ENCODE measurements at regions not wholly inside any gene's neighbourhood (a gene's known extent, or its start where the extent isn't known, plus 50 kb on each side); places are given as distances from the start of the nearest gene placed in this dataset.

DNA sequence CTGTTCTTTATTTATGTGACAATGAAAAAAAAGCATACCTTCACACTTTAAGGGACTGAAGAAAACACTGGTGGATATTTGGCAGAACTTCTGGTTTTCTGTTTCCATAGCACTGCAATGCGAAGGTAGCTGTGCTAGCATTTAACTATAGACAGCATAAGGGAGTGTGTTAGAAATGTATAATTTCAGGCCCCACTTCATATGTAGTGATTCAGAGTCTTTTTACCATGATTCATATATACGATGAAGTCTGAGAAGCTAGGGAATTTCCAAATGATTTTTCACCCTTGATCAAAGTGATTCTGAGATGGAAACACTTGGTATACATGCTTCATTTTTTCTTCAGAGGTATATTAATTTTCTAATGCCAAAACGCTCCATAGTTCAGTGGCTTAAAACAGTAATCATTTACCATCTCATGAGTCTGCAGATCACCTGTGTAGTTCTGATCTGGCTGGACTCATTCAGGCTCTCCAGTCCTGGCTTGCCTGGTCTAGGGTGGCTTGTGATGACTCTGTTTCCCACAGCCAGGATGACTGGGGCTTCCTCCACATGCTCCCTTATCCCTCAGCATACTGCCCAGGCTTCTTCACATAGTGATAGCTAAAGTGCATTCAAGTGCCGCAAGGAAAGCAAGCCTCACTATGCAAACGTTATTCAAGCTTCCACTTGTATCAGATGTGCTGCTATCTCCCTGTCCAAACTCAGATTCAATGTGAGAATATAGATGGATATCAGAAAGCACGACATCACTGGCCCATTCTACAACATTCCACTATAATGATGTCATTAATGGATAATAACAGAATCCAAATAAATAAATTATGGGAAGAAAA is 790.1 kb downstream of the TECRL start:
- DNase-seq, result no peak

DNA sequence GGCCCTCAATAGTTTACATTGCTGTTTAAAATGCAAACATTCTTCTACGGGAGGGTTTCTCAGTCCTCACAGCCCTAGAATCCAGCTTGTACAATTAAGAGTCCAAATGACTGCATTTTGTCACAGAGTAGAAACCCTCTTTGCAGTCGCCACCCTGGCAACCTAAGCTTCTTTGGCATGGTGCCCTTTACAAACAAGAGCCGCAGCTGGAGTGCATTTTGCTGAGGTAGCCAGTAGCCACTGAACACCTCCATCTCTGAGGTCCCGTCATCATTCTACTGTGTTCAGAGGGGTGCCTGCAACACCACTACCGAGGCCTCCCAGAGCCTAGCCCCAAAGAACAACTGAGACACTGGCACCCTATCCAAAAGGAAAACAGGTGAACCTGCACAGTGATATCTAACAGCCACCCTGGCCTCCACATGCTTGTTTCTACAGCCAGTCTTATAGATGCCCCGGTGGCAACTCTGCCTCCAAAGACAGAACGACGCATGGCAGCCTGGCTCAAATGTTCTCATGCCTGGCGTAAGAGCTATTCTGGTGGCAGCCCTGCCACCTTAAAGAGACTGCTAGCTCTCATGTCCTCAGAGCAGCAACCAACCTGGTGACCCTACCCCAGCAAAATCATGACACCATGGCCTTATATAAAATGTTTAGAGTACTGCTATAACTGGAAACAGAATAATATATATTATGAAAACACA is 801.9 kb downstream of the TECRL start:
- no peak for DNase-seq

DNA sequence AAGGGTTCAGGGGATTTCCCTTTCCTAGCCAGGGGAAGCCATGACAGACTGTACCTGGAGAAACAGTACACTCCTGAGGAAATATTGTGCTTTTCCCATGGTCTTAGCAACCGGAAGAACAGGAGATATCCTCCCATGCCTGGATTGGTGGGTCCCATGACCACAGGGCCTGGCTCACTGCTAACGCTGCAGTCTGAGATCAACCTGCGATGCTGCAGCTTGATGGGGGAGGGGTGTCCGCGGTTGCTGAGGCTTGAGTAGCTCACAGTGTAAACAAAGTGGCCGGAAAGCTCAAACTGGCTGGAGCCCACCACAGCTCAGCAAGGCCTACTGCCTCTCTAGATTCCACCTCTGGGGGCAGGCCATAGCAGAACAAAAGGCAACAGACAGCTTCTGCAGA is 819.5 kb downstream of the TECRL start:
- no peak for DNase-seq

DNA sequence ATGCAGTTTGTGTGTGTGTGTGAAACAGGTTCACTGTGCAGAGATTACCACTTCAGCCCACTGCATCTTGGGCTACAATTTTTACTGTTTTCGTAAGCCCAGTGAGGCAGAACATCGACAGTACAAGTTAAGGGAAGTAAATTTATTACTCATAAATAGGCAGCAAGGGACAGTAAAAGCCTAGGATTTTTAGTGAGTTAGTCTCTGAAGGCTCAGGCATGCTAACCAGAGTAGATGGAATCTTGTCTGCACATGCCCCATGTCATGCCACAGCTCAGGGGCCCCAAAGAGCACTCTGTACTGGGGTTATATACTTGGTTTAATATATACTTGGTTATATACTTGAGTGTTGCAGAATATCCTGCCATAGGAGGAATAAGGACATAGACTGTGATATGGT is 825.7 kb downstream of the TECRL start:
- no peak for DNase-seq

DNA sequence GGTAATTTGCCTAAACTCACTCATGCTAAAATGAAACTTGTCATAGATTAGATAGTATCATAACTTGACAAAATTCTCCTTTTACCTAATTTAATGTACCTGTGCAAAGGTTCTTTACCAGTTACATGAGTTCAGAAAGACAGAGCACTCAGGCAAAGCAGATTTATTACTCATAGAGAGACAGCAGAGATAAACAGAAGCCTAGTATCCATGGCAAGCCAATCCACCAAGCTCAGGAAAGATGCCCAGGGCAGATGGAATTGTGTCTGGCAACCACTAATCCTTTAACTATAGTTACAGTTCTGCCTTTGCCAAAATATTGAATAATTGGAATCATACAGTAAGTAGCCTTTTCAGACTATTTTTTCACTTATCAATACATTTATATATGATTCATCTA is 826.2 kb downstream of the TECRL start:
- DNase-seq, result no peak

DNA sequence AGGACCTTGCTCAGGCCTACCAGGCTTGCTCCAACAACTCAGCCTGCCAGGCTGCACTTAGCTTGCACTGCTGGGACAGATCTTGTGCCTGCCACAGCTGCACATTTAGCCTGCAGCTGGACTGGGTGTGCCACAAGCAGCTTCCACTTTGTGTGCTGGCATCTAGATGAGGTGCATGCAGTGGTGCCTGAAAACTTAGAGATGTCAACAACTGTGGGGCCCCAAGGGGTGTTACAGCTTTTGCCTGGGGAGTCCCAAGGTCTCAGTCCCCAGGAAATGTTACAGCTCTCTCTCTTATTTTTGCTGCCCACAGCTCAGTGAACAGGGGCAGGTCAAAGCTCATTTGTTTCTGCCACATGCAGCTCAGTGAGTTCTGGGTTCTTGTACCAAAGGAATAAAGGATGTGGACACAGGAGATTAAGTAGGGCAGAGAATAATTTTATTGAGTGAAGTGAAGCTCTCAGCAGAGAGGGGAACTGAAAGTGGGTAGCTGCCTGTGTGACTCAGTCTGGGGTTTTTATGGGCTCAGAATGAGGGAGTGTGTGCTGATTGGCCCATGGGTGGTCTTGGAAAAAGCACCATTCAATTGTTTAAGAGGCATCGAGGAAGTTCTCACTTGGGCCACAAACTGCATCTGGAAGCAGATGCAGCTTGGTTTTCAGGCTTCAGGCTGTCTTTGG is 828.3 kb downstream of the TECRL start:
- DNase-seq, result no peak

DNA sequence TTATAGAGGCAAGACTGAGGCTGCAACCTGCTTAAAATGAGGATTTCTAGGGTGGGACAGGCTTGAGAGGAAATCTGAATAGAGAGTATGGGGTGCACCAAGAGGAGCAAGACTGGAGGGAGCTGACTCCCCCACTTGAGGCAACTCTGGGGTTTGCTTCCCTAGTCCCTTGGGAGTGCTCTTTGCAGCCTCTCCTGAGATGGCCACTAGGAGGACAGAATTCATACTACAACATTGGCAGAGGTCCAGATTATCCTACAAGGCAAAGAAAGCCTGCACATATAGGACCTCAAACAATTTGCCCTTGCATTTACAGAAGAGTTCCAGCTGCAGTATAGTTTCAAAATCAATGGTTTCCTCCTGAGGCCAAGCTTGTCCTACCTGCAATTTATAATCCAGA is 830.9 kb downstream of the TECRL start:
- no peak for DNase-seq

DNA sequence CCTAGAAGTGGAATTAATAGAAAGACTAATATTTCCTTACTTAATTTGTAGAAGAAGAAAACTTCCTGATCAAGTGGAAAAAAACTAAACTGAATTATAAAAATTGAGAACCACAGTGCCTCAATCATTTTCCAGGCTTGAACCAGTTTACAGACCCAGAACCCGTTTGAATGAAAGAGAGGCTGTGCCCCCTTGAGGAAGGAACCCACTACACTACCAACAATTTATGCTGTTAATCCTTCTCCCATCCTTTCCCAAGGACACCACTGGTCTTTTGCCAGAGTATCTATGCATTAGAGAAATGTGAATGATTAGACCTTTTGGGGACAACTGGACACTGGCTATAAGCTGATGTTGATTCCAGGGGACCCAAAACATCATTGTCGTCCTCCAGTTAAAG is 842.6 kb downstream of the TECRL start:
- DNase-seq, result no peak

DNA sequence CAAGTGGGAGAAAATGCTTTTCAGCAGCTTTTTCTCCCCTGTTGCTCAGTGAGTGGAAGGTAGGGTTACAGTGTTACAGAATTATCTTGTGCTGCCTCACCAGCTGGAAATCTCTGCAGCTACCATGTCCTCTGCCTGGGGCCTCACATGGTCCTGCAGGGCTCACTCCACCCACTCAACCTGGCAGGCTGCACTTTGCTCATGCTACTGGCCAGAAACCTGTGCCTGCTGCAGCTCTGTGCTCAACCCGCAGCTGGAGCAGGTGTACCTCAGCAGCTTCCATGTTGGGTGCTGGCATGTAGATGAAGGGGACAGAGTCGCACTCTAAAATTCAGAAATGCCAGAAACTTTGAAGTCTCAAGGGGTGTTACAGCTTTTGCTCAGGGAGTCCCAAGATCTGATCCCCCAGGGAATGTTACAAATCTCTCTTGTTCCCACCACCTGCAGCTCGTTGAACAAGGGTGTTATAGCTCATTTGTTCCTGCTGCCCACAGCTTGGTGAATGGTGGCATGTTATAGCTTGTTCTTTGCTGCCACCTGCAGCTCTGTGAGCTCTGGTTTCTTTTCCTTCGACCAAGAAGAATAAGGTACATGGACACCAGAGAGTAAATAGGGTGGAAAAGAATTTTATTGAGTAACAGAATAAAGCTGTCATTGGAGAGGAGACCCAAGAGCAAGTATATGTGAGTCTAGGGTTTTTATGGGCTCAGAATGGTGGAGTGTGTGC is 845.8 kb downstream of the TECRL start:
- DNase-seq, result no peak

DNA sequence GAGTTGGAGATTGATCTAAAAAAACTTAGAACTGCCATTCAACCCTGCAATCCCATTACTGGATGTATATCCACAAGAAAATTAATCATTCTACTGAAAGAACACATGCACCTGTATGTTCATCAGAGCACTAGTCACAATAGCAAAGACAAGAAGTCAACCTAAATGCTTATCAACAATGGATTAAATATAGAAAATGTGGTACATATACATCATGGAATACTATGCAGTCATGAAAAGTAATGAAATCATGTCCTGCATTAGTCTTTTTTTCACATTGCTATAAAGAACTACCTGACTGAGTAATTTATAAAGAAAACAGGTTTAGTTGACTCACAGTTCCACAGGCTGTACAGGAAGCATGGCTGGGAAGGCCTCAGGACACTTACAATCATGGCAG is 850.5 kb downstream of the TECRL start:
- no peak for DNase-seq

DNA sequence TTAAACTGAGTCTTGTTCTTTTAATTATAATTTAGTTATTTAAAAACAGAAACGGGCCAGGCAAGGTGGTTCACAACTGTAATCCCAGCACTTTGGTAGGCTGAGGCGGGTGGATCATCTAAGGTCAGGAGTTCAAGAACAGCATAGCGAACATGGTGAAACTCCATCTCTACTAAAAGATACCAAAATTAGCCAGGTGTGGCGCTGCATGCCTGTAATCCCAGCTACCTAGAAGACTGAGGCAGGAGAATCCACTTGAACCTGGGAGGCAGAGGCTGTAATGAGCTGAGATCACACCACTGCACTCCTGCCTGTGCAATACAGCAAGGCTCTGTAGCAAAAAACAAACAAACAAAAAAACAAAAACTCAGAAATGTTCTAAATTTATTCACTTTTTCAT is 852.9 kb downstream of the TECRL start:
- no peak for DNase-seq

DNA sequence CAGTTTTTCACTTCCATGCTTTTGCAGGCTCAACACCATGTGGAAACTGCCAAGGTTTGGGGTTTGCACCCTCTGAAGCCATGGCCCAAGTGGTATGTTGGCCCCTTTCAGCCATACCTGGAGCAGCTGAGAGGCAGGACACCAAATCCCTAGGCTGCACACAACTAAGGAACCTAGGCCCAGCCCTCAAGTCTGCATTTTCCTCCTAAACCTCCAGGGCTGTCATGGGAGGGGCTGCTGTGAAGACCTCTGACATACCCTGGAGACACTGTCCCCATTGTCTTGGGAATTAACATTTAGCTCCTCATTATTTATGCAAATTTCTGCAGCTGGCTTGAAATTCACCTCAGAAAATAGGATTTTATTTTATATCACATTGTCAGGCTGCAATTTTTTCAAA is 856.1 kb downstream of the TECRL start:
- no peak for DNase-seq

DNA sequence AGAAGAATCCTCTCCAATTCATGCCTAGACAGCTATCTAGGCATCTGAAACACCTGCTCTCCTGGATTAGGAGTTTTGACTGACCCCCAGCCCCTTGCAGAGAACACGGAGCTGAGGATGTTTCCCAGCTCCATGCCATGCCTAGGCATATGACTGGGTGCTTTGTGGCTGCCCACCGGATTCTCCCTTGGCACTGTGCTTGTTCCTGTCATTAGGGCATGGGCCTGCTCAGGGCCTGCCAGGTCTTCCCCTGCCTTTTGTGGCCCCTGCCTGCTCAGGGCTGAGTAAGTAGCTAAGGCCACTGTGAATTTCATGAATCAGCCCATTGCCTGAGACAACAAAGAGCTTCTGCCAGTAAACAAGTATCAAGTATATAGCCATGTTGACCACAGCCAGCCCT is 867.4 kb downstream of the TECRL start:
- DNase-seq, result no peak

DNA sequence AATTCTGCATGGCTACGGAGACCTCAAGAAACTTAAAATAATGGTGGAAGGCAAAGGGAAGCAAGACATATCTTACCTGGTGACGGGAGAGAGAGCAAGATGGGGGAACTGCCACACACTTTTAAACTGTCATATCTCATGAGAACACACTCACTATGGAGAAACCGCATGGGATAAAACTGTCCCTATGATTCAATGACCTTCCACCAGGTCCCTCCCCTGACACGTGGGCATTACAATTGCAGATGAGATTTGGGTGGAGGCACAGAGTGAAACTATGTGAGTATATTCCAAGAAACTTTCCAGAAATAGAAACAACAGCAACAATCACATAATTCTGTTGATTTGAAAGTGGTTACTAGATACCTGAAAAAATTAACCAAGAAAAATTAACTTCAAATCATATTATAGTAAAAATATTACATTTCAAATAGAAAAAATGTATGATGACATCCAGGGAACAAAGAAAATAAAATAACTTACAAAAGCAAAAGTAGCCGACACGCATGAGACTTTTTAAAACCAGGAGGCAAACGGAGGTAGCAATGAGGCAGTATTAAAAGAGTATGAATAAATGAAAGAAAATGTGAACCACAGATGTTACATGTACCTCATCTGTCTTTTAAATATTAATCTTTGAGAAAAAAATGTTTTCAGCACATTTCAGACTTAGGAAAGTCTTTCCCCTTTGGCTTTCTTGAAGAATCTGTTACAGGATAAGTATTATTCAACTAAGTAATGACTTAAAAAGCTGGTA is 879.5 kb downstream of the TECRL start:
- no peak for DNase-seq

DNA sequence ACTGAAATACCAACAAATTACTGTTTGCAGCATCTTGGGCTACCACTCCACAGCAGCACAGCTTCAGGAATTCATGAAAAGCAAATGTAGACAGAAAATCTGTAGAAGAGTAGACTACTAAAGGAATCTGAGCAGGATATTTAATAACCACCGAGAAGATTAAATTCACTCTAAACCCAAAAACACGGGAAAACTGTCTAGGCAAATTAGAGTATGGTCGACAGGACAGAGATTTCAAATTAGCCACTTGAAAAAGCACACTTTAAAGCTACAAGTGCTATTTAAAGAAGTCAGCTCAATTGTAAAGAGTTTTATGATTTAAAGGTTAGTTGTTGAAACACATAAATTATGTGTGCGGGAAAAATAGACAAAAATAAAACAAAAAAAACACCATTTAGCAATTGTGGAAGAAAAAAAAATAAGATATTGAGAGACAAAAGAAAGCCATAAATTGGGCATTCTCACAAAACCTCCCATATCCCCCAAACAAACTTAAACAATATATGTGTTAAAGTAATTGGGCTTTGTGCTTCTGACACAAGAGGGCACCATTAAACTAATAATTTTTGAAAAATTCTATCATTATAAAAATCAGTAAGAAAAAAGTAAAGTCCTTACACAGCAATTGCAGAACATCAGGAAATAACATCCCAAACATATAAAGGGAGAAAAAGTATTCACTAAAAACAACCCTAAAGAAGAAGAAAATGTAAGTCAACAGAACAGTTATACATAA is 880.8 kb downstream of the TECRL start:
- no peak for DNase-seq

DNA sequence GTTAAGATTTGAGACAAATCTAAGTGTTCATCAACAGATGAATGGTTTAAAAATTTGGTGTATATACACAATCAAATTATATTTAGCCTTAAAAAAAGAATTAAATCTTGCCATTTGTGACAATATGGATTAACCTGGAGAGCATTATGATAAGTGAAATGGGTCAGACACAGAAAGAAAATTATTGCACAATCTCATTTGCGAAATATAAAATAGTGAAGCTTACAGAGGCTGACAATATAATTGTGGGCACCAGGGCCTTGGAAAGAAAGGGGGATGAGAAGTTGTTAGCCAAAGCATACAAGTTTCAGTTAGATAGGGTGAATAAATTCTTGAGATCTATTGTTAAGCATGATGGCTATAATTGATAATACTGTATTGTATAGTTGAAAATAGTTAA is 883.0 kb downstream of the TECRL start:
- DNase-seq, result no peak

DNA sequence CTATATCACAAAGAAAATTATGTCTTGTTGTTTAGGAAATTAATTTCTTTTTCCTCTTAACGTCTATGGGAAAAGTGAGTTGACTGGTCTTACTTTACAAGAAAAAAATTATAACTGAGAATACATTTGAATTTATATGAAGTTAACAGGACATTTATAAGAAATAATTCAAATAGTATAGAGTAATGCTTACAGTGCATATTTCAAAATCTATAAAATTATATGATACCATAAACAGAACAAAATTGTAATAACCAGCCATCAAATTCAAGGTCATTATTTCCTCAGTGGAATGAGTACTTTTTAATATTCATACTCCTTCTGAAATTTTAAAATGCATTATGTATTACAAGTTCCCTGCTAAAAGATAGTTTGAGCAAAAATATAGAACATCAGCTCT is 884.5 kb downstream of the TECRL start:
- no peak for DNase-seq

DNA sequence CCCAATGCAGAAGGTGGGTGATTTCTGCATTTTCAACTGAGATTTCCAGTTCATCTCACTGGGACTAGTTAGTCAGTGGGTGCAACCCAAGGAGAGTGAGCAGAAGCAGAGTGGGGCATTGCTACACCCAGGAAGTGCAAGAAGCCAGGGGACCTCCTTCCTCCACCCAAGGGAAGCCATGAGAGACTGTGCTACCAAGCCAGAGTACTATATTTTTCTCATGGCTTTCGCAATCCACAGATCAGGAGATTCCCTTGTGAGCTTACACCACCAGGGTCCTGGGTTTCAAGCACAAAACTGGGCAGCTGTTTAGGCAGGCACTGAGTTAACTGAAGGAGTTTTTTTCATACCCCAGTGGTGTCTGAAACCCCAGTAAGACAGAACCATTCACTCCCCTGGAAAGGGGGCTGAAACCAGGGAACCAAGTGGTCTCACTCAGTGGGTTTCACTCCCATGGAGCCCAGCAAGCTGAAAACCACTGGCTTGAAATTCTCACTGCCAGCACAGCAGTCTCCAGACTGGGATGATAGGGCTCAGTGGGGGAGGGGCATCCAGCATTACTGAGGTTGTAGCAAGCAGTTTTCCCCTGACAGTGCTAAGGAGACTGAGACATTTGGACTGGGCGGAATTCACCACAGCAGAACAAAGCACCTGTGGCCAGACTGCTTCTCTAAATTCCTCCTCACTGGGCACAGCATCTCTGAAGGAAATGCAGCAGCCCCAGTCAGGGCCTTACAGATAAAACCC is 903.4 kb downstream of the TECRL start:
- no peak for DNase-seq

DNA sequence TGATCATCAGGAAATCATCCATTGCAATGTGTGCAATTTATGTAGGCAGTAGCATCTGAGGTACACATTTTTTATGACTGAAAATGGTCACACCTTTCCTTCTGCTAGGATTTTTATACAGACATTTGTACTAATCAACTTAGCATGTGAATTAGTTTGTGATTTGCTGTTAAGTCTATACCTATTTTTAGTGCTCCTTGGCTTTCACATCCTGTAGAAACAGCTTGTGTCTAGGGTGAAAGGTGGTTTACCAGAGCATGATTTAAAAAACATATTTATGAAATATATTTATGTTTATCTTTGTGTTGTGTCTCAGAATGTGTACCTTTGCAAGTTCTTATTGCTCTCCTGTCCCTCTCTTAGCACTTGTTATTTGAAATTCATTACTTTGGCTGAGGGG is 916.0 kb downstream of the TECRL start:
- no peak for DNase-seq

DNA sequence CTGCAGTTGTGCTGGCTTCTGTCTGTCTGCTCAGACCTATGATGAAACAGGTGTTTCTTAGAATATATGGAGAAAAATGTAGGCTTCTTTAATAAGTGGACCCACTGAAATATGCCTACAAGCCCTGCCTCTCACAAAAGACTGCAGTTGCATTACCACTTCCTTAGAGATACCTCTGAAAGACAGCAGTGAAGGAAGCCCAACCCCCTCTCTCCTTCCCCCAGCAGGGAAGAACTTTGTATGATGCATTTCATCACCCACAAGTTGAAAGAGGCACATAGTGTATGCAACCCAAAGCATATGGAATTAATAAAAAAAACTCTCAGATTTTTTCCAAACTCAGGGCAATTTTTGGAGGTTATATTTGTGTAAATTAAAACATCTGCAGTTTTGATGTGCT is 916.7 kb downstream of the TECRL start:
- no peak for DNase-seq

DNA sequence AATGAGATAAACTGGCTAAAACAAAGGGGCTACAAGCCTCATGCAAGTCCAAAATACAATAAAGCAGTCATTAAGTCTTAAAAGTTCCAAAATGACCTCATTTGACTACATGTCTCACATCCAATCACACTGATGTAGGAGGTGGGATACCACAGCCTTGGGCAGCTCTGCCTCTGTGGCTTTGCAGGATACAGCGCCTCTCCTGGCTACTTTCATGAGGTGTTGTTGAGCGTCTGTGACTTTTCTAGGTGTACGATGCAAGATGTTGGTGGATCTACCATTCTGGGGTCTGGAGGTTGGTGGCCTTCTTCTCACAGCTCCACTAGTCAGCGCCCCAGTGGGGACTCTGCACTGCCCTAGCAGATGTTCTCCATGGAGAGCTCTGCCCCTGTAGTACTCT is 944.9 kb downstream of the TECRL start:
- no peak for DNase-seq
